IMR-90 (cell line): ENCODE measurements at regions not wholly inside any gene's neighbourhood (a gene's known extent, or its start where the extent isn't known, plus 50 kb on each side); places are given as distances from the start of the nearest gene placed in this dataset.
"Not testable (repeated sequence)": the region's sequence is repeated elsewhere in the genome, so short reads cannot be mapped to it uniquely, and the experiment has no call there.

ENCODE experiments used
- ATAC-seq: fragments of 200-7000 bp; cut with Tn5 transposase; 2 replicates; pipeline ENCODE4 v1.9.1; 2020; ENCODE audit warnings: low read depth, mild to moderate bottlenecking, moderate library complexity
- BruUV-seq: library from RNA; stranded (reverse); fragments of 400-500 nt; replicated peaks from 2 replicates; lab custom pipeline; 2021; lab: Mats Ljungman, UMichigan
- CTCF ChIA-PET: fragments of 300-600 bp; formaldehyde crosslinking; extraction: SDS; loops from one replicate; lab custom pipeline; 2021; ENCODE audit warnings: antibody characterized with exemption; lab: Yijun Ruan, JAX
- POLR2A ChIA-PET: fragments of 300-600 bp; sonication (Branson Sonifier 250); formaldehyde crosslinking; loops from one replicate; lab custom pipeline; 2022; ENCODE audit warnings: antibody characterized with exemption; ENCODE audit not compliant: unreplicated experiment; lab: Charles Lee
- DNase-seq: peaks from one replicate; pipeline ENCODE4 v3.0.0; 2013
- H2AFZ ChIP-seq: replicated peaks from 2 replicates; pipeline ENCODE3; 2013; ENCODE audit warnings: low read length, mild to moderate bottlenecking; ENCODE audit not compliant: poor library complexity
- H2AK5ac ChIP-seq: 2 replicates; pipeline ENCODE4 v1.6.1; 2013; ENCODE audit warnings: low read depth, low read length, inconsistent platforms
- H2AK9ac ChIP-seq: replicated peaks from 2 replicates; pipeline ENCODE3; 2013; ENCODE audit warnings: mild to moderate bottlenecking, low read depth, low read length, moderate library complexity; ENCODE audit not compliant: poor library complexity
- H2BK120ac ChIP-seq: 2 replicates; pipeline ENCODE4 v1.6.1; 2013; ENCODE audit warnings: low read depth, low read length, inconsistent platforms
- H2BK15ac ChIP-seq: 3 replicates; pipeline ENCODE4 v1.6.1; 2013; ENCODE audit warnings: low read depth, low read length, inconsistent platforms
- H2BK20ac ChIP-seq: 2 replicates; pipeline ENCODE4 v1.6.1; 2013; ENCODE audit warnings: low read depth, mild to moderate bottlenecking, inconsistent platforms, low read length, moderate library complexity
- H2BK5ac ChIP-seq: 2 replicates; pipeline ENCODE4 v1.6.1; 2013; ENCODE audit warnings: mild to moderate bottlenecking, low read depth, low read length, inconsistent platforms; ENCODE audit not compliant: poor library complexity, severe bottlenecking
- H3K14ac ChIP-seq: replicated peaks from 2 replicates; pipeline ENCODE4 v1.6.1; 2013; ENCODE audit warnings: low read depth, low read length, inconsistent platforms
- H3K18ac ChIP-seq: 2 replicates; pipeline ENCODE4 v1.6.1; 2013; ENCODE audit warnings: low read depth, low read length, control low read depth
- H3K23ac ChIP-seq: 2 replicates; pipeline ENCODE4 v1.6.1; 2013; ENCODE audit warnings: low read depth, low read length, inconsistent platforms
- H3K27ac ChIP-seq: 2 replicates; pipeline ENCODE4 v1.5.1; 2013; ENCODE audit warnings: mild to moderate bottlenecking, control low read depth, low read length; ENCODE audit not compliant: insufficient read depth
- H3K27me3 ChIP-seq: 2 replicates; pipeline ENCODE4 v1.6.1; 2013; ENCODE audit warnings: low read length; ENCODE audit not compliant: control insufficient read depth, insufficient read depth
- H3K36me3 ChIP-seq: 2 replicates; pipeline ENCODE4 v1.6.1; 2013; ENCODE audit warnings: low read length, mixed read lengths; ENCODE audit not compliant: control insufficient read depth, insufficient read depth
- H3K4ac ChIP-seq: 2 replicates; pipeline ENCODE4 v1.6.1; 2013; ENCODE audit warnings: low read depth, low read length, inconsistent platforms
- H3K4me1 ChIP-seq: 2 replicates; pipeline ENCODE4 v1.6.1; 2013; ENCODE audit warnings: low read length, mixed read lengths; ENCODE audit not compliant: control insufficient read depth, insufficient read depth
- H3K4me2 ChIP-seq: 2 replicates; pipeline ENCODE4 v1.6.1; 2013; ENCODE audit warnings: low read depth, mild to moderate bottlenecking, control low read depth, low read length, moderate library complexity
- H3K4me3 ChIP-seq: 2 replicates; pipeline ENCODE4 v1.5.1; 2013; ENCODE audit warnings: low read depth, mild to moderate bottlenecking, control low read depth, low read length, moderate library complexity; ENCODE audit not compliant: insufficient read depth
- H3K56ac ChIP-seq: 2 replicates; pipeline ENCODE4 v1.6.1; 2013; ENCODE audit warnings: low read length, inconsistent platforms; ENCODE audit not compliant: insufficient read depth; ENCODE audit errors: extremely low read depth
- H3K79me1 ChIP-seq, 2 experiments: 2 replicates each; pipeline ENCODE4 v1.6.1; 2013; ENCODE audit warnings: low read length in 2 of 2, inconsistent platforms in 1 of 2, low read depth in 1 of 2
- H3K9ac ChIP-seq: 2 replicates; pipeline ENCODE4 v1.6.1; 2013; ENCODE audit warnings: low read depth, low read length, control low read depth
- H3K9me1 ChIP-seq: 2 replicates; pipeline ENCODE4 v1.6.1; 2013; ENCODE audit warnings: low read length, inconsistent platforms; ENCODE audit not compliant: insufficient read depth
- H3K9me3 ChIP-seq: 2 replicates; pipeline ENCODE4 v1.6.1; 2013; ENCODE audit warnings: low read length; ENCODE audit not compliant: control insufficient read depth, insufficient read depth
- H4K20me1 ChIP-seq: 2 replicates; pipeline ENCODE4 v1.6.1; 2013; ENCODE audit warnings: low read length, inconsistent platforms; ENCODE audit not compliant: insufficient read depth
- H4K5ac ChIP-seq: 2 replicates; pipeline ENCODE4 v1.6.1; 2013; ENCODE audit warnings: mild to moderate bottlenecking, low read depth, low read length, control low read depth
- H4K8ac ChIP-seq, 2 experiments: 2 replicates each; pipeline ENCODE4 v1.6.1; 2013; ENCODE audit warnings: low read depth in 2 of 2, low read length in 2 of 2, control low read depth in 1 of 2, inconsistent platforms in 1 of 2
- H4K91ac ChIP-seq: 2 replicates; pipeline ENCODE4 v1.6.1; 2013; ENCODE audit warnings: low read depth, low read length, inconsistent platforms; ENCODE audit not compliant: insufficient read depth
- MAZ ChIP-seq: IDR thresholded peaks from 2 replicates; pipeline ENCODE4 v1.6.1; 2012; ENCODE audit warnings: low read depth, mild to moderate bottlenecking, low read length, improper control_type of control experiment, moderate library complexity, borderline replicate concordance
- NFE2L2 ChIP-seq: fragments of 150-350 bp; IDR thresholded peaks from 2 replicates; pipeline ENCODE4 v1.6.1; 2016; ENCODE audit warnings: low read depth, mild to moderate bottlenecking, low read length
- POLR2A ChIP-seq: IDR thresholded peaks from 2 replicates; pipeline ENCODE4 v1.6.1; 2012; ENCODE audit warnings: mild to moderate bottlenecking, low read depth, low read length
- RAD21 ChIP-seq: IDR thresholded peaks from 2 replicates; pipeline ENCODE4 v1.6.1; 2012; ENCODE audit warnings: low read length, improper control_type of control experiment
- WGBS, 2 experiments: methylation state at CpG; one replicate each; pipeline versions ENCODE4 v1.1.5 to v1.1.7; 2013; ENCODE audit warnings: missing lambda C conversion rate in 2 of 2; ENCODE audit not compliant: insufficient read length in 1 of 2; ENCODE audit errors: extremely low coverage in 2 of 2; 5-methylcytosine and 5-hydroxymethylcytosine counted together
- dilution Hi-C: fragments of 300-500 bp; cut with HindIII; formaldehyde crosslinking; loops from one replicate; pipeline ENCODE4 v1.14.3; 2018; ENCODE audit warnings: low sequenced_read_pairs; ENCODE audit not compliant: unreplicated experiment
- in situ Hi-C: fragments of 300-500 bp; cut with MboI; formaldehyde crosslinking; loops from 3 replicates; pipeline ENCODE4 v1.14.3; 2019; ENCODE audit warnings: low sequenced_read_pairs, inconsistent platforms, mixed read lengths
- intact Hi-C: fragments of 100-400 bp; cut with micrococcal nuclease; formaldehyde crosslinking; loops from 2 replicates; pipeline ENCODE4 v1.10.0; 2022

GRCh38 chr16:88274847-88275246, 107.9 kb upstream of the ZNF469 start:
- in situ Hi-C loops = no loop called here
- no peaks in the 10 kb centered on the region for H4K20me1 ChIP-seq
- H3K27me3 ChIP-seq = no peaks in the 10 kb centered on the region
- ATAC-seq (peak; percentile 13; the same call in 1 of the 2 replicates), DNase-seq (peak; percentile 23)
- H2BK5ac ChIP-seq = peak overlapping the region; percentile 2
- H3K4me2 ChIP-seq = no peak overlapping the region
- peak overlapping the region; percentile 51; the same call in 1 of the 2 replicates for H3K27ac ChIP-seq
- H2BK120ac ChIP-seq = peak overlapping the region; percentile 67
- peak overlapping the region; percentile 87 for H4K91ac ChIP-seq
- WGBS, 2 experiments = 0% methylated on average over 2 of the region's 17 CpGs; no CpG with 5 or more reads in 1 of the 2 experiments
- peak overlapping the region; percentile 66; the same call in 1 of the 2 replicates for H3K4ac ChIP-seq
- H2BK20ac ChIP-seq = peak overlapping the region; percentile 77
- H3K14ac ChIP-seq = peak overlapping the region; percentile 48
- H2AFZ ChIP-seq = no peak overlapping the region
- H2BK15ac ChIP-seq = peak overlapping the region; percentile 22; the same call in 2 of the 3 replicates
- no peaks in the 10 kb centered on the region for H3K36me3 ChIP-seq
- no TSS peak for BruUV-seq
- H2AK5ac ChIP-seq = peak overlapping the region; percentile 79
- ChIA-PET POLR2A (no interaction called here), CTCF (no interaction called here)
- dilution Hi-C loops = no loop called here
- peaks cover 12% of the 10 kb centered on the region for H3K4me1 ChIP-seq
- peak overlapping the region; percentile 13 to 80; a peak in 3 of 4 replicates for H4K8ac ChIP-seq
- H2AK9ac ChIP-seq = no peak overlapping the region
- TF ChIP-seq MAZ (no peak), POLR2A (no peak), RAD21 (no peak), NFE2L2 (no peak)
- no peak overlapping the region for H3K4me3 ChIP-seq
- peak overlapping the region; percentile 95 for H4K5ac ChIP-seq
- H3K9me3 ChIP-seq = 0 out of 2 replicates have a peak, but pooled peaks cover 2% of the 10 kb centered on the region
- intact Hi-C loops = no loop called here
- no peaks in the 10 kb centered on the region for H3K9me1 ChIP-seq
- H3K79me1 ChIP-seq = no peaks in the 10 kb centered on the region
- no peak overlapping the region for H3K56ac ChIP-seq
- H3K18ac ChIP-seq = peak overlapping the region; percentile 89
- no peak overlapping the region for H3K9ac ChIP-seq
- no peak overlapping the region for H3K23ac ChIP-seq

DNA sequence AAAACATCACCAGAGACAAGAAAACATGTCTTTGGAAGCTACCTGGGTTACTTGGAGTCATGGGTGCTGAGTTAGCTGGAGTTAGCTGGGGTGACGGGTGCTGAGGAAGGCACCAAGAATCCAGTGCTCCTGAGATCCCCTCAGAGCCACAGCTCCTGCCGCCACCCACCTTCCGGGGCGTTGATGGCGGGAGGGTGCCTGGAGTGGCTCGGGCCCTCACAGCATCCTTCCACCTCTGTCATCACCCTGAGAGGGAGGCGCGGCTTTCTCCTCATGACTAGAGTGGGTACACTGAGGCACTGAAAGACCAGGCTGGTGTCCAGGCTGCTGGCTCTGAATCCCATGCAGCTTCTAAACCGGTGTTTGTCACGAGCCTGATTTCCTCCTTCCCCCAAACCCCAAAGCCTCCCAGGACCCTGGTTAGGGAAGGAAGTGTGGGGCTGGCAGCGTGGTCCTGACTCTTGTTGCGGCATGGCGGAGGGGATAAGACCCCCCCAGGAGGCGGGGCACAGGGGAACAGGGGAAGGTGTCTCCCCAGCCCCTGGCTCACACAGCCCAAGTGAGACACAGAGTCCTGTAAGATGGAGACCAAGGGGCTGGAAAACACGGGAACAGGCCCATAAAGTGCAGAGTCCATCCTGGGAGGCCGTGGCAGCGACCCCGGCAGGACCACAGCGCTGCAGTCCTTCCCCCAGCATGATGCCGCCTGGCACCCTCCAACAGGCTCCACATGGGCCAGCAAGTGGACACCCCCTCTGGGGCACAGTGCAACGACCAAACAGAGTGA, 107.2 kb upstream of the ZNF469 start:
- H2AK5ac ChIP-seq = peak overlapping the region; percentile 28; the same call in 1 of the 2 replicates
- H3K9ac ChIP-seq, ATAC-seq, H4K5ac ChIP-seq, H2BK15ac ChIP-seq, dilution Hi-C loops, H2BK5ac ChIP-seq, H2AFZ ChIP-seq, BruUV-seq, H3K4me3 ChIP-seq, DNase-seq, H4K8ac ChIP-seq, POLR2A ChIA-PET, H3K18ac ChIP-seq, H2BK120ac ChIP-seq, H3K27me3 ChIP-seq, intact Hi-C loops, H3K9me1 ChIP-seq, H3K79me1 ChIP-seq, H3K4ac ChIP-seq, H4K20me1 ChIP-seq, H3K14ac ChIP-seq, H4K91ac ChIP-seq, H3K23ac ChIP-seq, H2AK9ac ChIP-seq, H2BK20ac ChIP-seq, H3K4me2 ChIP-seq, H3K4me1 ChIP-seq, in situ Hi-C loops, H3K27ac ChIP-seq, H3K36me3 ChIP-seq, H3K9me3 ChIP-seq, H3K56ac ChIP-seq, CTCF ChIA-PET: not testable (repeated sequence)
- 80% methylated on average over 2 of the region's 21 CpGs; no CpG with 5 or more reads in 1 of the 2 experiments for WGBS, 2 experiments
